ENCODE measurements at regions not wholly inside any gene's neighbourhood (a gene's known extent, or its start where the extent isn't known, plus 50 kb on each side); places are given as distances from the start of the nearest gene placed in this dataset.

DNA sequence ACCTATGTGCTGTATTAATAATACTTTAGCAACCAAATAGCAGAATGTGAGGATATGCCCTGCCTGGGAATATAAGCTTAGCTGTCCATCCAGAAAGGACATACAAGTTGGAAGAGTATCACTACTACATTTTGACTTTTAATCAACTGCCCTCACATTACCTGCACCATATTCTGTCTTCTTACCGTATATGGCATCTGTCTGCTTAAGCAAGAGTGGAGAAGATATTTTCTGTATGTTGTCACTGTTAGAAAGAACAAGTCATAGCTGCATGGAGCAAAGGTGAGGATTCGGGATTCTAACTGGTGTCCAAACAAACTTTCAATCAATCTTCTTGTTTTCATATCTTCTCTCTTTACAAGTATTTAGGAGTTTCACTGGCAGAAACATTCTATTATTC, 929.5 kb upstream of the ROBO1 start:
- TF ChIP-seq, protein P1, sequence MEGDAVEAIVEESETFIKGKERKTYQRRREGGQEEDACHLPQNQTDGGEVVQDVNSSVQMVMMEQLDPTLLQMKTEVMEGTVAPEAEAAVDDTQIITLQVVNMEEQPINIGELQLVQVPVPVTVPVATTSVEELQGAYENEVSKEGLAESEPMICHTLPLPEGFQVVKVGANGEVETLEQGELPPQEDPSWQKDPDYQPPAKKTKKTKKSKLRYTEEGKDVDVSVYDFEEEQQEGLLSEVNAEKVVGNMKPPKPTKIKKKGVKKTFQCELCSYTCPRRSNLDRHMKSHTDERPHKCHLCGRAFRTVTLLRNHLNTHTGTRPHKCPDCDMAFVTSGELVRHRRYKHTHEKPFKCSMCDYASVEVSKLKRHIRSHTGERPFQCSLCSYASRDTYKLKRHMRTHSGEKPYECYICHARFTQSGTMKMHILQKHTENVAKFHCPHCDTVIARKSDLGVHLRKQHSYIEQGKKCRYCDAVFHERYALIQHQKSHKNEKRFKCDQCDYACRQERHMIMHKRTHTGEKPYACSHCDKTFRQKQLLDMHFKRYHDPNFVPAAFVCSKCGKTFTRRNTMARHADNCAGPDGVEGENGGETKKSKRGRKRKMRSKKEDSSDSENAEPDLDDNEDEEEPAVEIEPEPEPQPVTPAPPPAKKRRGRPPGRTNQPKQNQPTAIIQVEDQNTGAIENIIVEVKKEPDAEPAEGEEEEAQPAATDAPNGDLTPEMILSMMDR (IDR thresholded peaks at IDR 0.05): no peak
- TF ChIP-seq ZFX (IDR thresholded peaks at IDR 0.05; ENCODE audit: borderline replicate concordance): no peak

Measured in 22Rv1 (cell line).